NCI-H2196 (cell line): ENCODE measurements at regions not wholly inside any gene's neighbourhood (a gene's known extent, or its start where the extent isn't known, plus 50 kb on each side); places are given as distances from the start of the nearest gene placed in this dataset.

Source experiments
- DNase-seq: peaks from one replicate; lab custom pipeline; 2025; ENCODE audit not compliant: unreplicated experiment; lab: John Stamatoyannopoulos, UW

DNA sequence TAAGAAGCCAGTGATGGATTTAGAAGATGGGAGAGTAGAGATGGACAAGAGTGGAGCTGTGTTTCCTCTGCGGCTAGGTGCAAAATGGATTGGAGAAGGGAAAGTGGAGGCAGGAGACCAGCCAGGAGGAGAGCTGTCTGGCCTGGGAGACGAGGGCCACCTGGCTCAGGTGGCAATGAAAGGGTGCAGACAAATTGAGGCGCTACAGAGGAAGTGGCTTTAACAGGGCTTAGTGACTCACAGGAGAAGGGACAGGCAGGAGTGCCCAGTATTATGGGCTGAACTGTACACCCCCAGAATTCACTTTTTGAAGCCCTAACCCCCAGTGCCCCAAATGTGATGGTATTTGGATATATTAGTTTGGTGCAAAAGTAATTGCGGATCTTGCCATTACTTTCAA is 65.6 kb upstream of the DUSP5 start:
- DNase-seq, result no peak

DNA sequence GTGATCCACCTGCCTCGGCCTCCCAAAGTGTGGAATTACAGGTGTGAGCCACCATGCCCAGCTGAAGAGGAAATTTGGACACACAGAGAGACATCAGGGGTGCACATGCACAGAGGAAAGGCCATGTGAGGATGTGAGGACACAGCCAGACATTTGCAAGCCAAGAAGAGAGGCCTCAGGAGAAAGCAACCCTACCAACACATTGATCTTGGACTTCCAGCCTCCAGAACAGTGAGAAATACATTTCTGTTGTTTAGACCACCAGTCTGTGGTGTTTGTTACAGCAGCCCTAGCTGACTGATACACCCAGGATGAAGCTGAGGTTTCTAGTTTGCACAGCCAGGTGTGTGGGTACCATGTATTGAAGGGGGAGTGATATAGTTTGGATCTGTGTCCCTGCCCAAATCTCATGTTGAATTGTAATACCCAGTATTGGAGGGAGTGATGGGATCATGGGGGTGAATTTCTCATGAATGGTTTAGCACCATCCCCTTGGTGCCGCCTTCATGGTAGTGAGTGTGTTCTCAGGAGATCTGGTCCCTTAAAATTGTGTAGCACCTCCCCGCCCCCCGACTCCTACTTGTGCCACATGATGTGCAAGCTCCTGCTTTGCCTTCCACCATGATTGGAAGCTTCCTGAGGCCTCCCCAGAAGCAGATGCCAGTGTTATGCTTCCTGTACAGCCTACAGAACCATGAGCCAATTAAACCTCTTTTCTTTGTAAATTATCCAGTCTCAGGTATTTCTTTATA is 64.7 kb upstream of the DUSP5 start:
- no peak for DNase-seq

DNA sequence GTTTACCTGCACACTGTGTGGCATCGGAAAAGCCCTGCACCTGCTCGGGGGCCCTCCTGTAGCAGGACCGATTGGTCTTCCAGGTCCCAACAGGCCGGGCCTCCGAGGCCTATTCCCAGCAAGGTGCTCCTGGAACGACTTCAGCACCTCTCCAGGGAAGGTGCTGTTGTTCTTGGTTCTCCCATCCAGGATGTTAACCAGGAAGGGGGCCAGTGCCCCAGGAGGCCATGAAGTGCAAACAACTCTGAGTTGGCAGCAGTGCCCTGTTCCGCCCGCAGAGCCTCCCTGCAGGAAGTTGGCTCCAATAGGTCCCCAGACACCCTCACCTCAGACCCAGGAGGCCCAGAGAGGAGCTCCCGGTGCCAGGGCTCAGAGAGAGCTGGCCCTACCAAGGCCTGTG is 64.0 kb upstream of the DUSP5 start:
- DNase-seq, result no peak

DNA sequence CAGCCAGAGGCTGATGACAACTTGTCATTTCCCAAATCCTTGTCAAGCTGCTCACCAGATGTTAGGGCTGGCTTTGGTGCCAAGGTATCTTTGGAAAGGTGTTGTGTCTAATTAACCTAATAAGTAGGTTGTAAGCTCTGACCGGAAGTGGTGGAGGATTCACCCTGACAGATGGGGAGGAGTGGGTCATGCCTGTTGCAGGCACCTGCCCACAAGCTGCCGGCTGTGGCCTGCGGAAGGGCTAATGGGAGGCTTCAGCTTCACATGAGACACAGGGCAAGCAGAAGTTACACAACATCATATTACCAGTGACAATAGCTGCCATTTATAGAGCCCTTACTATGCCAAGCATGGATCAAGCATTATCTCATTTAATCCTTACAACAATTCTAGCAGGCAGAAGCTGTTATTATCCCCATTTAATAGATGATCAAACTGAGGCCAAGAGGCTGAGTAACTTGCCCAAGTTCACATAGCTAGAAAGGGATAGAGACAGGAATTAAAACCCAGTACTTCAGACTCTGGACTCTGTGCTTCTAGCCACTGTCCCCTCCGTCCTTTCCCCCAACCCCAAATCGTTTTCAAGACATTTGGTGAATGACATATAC is 63.1 kb upstream of the DUSP5 start:
- no peak for DNase-seq

DNA sequence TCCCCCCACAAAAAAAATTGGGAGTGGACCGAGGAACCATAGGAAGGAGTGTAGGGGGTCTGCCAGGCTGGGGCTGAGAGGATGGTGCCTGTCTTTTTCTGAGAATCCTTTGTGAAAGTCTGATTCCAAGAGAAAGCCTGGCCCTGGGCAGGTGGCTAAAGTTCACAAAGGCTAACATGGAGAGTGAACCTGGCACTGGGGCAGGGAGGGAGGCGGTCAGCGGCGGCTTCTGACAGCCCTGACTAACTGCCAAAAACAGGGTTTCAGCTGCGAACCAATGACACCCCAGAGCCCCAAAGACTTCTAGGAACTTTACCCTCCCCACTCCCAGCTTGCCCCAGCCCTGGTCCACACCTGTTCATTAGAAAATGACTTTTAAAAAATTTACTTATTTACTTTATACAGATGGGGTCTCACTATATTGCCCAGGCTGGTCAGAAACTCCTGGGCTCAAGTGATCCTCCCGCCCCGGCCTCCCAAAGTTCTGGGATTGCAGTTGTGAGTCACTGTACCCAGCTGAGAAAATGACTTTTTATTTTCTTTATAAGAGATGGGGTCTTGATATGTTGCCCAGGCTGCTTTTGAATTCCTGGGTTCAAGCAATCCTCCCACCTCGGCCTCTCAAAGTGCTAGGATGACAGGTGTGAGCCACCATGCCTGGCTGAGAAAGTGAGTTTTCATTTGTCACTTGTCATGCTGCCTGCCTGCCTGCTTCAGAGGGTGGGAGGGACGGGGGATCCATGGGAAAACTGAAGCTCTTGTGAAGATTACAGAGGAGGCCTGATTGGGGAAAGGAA is 61.0 kb upstream of the DUSP5 start:
- DNase-seq, result no peak

DNA sequence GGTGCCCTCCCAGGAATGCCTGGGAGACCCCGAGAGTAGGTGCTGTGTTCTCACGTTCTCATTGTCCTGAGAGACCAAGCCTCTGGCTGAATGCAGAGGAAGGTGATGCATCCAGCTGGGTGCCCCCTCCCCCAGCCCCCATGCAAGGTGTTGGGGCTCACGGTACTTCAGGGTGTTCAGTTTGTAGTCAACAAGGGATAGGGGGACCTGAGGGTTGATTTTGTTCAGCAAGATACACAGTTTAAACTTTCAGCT is 60.4 kb upstream of the DUSP5 start:
- DNase-seq, result no peak

DNA sequence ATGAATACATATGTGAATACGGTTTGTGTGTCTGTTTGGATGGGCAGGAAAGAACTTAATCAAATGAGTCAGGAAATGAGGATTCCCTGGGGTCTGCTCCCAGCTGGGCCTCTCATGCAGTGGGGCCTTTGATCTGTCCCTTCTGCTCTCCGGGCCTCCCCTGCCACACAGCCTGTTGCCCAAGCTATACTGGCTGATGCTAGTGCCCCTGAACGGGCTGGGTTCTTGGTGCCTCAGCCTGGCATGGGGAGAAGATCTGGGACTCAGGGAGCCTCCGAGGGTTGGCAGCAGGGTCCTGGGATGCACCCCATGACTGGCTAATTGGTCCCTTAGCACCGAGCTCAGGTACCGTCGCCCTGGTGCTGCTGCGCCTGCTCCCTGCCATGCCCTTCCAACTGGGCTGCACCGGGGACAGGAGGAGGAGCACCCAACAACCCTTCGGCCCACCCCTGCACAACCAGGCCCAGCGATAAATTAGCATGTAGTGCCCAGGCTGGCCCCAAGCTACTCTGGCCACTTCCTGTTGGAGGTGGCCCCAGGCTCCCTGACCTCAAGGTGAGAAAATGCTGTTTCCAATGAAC is 59.9 kb upstream of the DUSP5 start:
- no peak for DNase-seq

DNA sequence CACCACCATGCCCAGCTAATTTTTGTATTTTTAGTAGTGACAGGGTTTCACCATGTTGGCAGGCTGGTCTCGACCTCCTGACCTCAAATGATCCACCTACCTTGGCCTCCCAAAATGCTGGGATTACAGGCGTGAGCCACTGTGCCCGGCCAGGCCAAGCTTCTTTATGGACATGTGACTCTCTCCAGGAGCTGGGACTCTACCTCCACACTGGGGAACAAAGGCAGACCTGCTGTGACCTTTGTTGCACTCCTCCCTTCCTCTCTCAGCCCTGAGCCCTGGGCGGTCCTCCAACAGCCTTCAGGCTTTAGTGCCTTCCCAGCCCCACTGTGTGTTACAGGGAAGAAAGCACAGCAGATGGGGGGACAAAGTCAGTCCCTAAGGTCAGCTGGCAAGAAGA is 55.0 kb upstream of the DUSP5 start:
- no peak for DNase-seq

DNA sequence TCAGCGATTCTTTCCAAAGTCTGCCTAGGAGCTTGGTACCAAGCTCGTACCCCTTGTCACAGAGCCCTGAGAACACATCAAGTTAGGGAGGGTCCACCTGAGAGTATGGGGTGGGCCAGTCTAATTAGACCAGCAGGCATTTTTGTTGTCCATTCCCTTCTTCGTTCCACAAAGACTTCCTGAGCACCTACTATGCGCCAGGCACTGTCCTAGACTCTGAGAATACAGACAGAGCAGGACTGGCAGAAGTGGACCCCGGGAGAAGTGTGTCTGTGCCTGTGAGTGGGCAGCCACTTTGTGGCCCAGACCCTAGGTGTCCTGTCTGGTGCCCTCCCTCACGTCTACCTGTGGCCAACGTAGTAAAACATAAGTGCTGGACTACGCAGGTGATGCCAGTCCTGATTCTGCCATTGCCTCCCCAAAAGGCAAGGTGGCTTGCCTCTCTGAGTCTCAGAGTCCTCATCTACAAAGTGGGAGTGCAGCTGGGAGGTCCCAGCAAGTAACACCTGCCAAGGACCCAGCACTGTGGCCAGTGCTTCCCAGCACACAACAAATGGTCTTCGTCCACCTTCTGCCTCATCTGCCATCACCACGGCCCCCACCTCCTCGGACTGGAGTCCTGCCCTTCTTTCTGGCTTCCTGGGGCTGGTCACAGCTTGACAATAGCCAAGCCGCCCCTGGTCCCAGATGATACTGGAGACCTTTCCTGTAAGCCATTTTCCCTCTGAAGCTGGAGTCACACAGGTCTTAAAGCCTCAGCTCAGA is 54.3 kb upstream of the DUSP5 start:
- DNase-seq, result no peak

DNA sequence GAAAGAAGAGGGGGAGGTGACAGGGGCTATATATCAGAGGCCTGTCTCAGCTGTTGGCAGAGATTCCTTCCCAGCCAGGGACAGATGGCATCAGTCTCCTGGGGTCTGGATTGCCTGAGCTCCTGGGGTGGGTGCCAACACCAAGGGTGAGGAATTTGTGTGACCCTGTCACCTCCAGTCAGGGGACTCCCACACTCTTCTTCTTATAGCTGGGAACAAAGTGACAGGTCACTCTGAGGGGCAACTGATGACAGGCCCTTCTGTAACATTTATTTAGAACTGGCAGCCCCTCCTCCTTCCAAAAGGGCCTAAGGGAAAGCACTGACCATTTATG is 53.7 kb upstream of the DUSP5 start:
- DNase-seq, result no peak

DNA sequence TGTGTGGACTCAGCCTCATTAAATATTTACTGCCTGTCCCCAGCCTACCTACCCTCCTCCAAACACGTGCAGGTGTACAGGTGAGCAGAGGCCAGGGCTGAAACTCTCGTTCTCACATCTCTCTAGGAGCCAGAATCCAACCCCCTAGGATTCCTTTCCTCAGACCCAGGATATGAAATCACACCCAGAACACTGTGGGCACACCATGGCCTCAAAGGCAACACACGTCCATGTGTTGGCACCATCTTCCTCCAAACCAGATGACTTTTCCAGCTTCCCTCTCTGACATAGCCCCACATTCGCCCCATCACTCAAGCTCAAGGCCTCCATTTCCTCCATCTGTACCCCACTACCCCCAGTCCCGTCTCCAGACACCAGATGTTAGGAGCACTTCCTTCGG is 51.8 kb upstream of the DUSP5 start:
- DNase-seq, result no peak

DNA sequence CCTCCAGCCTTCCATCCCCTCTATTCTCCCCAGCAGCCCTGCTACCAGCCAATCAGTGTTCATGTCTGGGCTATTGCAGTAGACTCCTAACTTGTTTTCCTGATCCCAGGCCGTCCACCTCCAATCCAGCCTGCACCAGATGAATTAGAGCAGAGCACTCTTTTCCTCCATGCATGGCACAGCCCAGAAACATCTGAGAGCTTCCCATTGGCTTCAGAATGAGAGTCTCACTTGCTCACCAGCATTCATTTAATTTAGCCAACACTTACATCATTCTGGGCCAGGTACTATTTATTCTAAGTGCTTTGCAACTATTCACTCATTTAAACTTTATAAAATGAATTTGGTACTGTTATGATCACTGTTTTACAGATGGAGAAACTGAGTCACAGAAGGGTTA is 51.4 kb upstream of the DUSP5 start:
- DNase-seq, result no peak

DNA sequence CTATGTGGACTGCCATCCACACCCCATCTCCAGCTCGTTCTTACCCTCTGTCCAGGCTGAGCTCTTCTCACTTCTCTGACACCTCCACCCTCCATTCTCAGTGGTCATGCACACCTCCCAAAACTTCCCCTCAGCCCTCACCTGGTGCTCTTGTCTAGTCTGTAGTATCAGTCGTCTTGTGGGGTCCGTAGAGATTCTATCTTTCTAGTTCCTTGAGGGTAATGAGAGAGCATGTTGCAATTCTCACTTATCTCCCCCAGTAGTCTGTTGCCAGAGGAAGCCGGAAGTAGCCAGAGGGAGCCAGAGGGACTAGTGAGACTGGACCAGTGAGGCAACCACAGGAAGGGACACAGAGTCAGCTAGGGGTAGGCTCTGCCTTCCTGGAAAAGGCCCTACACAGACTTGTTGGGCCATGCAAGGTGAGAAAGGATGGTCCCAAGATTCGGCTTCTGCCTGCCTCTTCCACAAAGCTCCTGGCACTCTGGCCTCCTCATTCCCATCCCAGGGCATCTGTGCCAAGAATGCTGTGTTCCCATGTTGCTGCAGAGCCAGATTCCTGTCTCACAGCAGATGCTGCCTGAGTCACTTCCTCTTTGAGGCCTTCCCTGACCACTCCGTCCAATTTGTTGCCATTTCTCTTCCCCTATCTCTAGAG is 50.6 kb upstream of the DUSP5 start:
- DNase-seq, result no peak

DNA sequence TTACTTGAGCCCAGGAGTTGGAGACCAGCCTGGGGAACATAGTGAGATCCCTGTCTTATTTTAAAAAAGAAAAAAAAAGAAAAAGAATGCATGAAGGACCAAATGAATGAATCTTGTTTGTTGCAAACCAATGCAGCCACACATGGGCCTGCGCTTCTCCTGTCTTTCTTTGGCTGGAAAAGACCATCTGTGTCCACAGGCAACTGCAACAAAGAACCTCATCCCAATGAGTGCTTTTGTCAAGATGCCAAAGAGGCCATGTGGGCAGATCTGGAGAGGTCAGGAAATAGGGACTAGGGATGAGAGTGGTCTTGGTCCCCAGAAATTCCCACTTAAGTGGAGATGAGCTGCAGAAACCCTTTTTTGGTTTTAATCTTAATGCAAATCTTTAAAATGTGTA is 49.8 kb upstream of the DUSP5 start:
- DNase-seq, result no peak
